Activated CD4-positive, CD25-positive, alpha-beta regulatory T cell treated with anti-CD3 and anti-CD28 coated beads, Interleukin-2, amount 50 U/mL, for 72 hours (primary cell): ENCODE measurements at regions not wholly inside any gene's neighbourhood (a gene's known extent, or its start where the extent isn't known, plus 50 kb on each side); places are given as distances from the start of the nearest gene placed in this dataset.
"Not testable (repeated sequence)": the region's sequence is repeated elsewhere in the genome, so short reads cannot be mapped to it uniquely, and the experiment has no call there.

Experiments used
- DNase-seq: peaks from one replicate; pipeline ENCODE4 v3.0.0; 2021

GRCh38 chr13:50159607-50160006 lies 144.4 kb downstream of the KCNRG start:
- no peak for DNase-seq

- DNase-seq = no peak
Observed at GRCh38 chr13:50161052-50161451, 145.8 kb downstream of the KCNRG start.

DNA sequence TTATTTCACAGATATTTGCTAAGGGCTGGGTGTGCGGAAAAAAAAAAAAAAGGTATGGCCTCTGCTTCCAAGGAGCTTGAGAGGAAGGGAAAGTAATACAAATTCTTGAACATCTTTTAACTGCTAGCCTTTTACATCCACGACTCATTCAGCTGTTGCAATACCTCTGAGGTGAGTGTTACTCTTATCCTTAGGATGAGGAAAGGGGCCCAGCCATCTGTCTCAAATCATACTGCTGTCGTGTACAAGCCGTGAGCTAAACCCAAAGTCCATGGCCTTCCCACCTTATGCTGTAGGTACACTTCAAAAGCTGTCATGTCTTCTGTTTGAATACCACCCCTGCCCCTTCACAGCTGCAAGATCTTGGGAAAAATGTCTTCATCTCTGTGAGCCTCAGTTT lies 146.8 kb downstream of the KCNRG start:
- DNase-seq = no peak

- no peak for DNase-seq
Observed at GRCh38 chr13:50162567-50162966, 147.3 kb downstream of the KCNRG start.

DNA sequence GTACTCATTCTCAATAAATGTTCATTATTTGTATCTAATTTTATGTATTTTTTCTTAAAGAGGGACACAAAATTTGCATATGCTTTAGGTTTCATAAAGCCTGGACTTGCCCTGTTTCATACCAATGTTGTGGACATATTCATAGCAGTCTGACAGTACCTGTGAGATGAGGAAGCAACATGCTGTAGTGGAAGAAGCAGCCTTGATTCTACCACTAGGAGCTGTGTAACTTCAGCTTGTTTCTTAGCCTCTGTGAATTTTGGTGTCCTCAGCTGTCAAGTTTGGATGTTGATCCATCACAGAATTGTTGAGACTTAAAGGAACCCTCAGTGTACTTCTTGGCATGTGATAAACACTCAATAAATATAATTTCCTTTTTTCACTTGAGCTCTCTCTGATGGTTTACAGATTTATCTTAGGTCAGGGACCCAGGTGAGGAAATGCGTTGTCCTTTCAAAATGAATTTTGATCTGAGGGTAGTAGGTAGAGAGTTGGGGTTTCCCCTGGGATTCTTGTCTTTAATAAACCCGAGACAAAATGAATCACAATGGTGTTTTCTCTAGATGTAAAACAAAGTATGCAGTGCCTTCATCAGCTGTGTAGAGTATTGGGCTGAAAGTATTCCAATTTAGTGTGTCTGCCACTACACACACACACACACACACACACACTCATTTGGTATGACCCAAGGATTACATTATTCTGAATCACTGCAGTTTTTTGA lies 152.1 kb downstream of the KCNRG start:
- DNase-seq = no peak

DNA sequence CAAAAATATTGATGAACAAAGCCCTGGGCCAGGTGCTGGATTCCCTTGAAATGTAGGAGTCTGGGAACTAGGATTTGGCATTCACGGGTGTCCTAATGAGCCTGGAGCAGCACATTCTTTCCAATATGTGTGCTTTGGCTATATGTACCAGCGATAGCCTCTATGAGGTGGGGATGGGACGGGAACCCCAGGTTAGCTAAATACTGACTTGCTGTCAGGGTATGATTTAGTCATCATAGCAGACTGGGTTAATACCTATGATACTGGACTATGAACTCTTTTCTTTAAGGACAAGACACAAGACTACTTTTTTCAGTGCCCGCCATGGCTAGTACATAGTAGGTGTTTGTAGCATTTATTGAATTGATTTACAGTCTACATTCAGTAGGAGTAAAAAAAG lies 152.7 kb downstream of the KCNRG start:
- DNase-seq = no peak

GRCh38 chr13:50168786-50169185 lies 153.5 kb downstream of the KCNRG start:
- no peak for DNase-seq

DNA sequence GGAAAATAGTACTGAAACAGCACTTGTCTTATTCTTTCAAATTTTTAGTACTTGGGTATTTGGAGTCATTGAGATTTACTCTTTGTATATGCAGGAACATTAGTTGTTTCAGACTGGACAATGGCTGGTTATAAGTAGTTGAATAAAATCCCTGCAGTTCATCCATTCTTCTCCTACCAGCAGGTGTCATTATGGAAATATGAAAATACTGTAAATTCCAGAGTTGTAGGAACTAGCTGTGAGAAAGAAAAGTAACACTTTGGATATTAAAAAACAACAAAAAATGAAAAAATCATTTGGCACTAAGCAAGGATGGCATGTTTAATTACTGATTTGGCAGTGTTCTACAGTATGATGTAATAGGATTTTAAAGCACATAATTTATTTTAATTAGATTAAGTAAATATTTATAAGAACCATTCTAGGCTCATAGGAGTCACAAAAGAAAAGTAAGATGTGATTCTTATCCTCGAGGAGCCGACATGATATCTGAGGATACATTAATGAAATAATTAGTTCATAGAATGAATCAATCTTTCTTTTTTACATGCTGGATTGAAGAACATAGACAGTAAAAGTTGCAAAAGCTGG lies 155.3 kb downstream of the KCNRG start:
- DNase-seq = no peak

DNA sequence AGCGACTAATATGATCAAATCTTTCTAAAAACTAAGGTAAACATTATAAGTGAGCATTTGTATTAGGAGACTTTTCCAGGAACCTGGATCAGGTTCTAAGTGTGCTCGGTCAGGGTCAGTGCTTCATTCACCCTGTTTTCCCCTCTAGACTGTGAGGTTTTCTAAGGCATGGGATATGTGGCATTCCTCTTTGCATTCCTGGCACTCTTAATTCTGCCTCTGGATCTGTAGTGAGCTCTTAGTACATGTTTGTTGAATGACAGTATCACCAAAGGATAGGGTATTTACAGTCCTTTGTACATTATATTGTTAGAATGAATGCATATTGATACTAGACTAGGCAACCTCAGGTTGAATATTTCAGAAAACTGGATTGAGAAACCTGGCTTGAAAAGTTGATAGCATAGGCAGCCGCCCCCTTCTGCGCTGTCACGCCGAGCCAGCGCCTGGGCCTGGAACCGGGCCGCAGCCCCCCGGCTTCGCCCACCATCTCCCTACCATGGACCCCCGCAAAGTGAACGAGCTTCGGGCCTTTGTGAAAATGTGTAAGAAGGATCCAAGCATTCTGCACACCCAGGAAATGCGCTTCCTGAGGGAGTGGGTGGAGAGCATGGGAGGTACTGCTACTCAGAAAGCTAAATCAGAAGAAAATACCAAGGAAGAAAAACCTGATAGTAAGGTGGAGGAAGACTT lies 156.5 kb downstream of the KCNRG start:
- DNase-seq = no peak

- DNase-seq = not testable (repeated sequence)
Observed at GRCh38 chr13:50173045-50173444, 157.8 kb downstream of the KCNRG start.

DNA sequence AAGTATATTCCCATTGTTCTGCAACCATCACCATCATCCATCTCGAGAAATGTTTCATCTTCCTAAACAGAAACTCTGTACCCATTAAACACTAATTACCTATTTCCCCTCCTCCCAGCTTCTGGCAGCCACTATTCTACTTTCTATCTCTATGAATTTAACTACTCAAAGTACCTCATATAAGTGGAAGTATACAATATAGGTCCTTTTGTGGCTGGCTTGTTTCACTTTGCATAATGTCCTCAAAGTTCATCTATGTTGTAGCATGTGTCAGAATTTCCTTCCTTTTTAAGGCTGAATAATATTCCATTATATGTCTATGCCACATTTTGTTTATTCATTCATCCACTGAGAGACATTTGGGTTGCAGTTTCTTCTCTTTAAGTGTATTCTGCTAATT lies 159.4 kb downstream of the KCNRG start:
- DNase-seq = no peak

DNA sequence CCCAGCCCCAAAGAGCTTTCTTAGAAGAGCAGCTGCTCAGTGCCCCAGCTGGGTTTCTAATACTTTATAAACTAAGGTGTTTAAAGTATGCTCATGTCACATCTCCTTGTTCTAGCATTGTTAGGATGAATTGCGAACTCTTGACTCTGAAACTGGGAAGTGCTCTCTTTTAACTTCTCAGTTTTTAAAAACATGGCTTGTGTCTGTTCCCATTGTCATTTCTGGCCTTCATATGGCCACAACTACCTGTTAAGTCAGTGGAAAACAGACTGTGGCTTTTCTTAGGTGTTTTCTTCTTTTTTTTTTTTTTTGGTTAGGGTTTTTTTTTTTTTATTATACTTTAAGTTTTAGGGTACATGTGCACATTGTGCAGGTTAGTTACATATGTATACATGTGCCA lies 164.7 kb downstream of the KCNRG start:
- no peak for DNase-seq

DNA sequence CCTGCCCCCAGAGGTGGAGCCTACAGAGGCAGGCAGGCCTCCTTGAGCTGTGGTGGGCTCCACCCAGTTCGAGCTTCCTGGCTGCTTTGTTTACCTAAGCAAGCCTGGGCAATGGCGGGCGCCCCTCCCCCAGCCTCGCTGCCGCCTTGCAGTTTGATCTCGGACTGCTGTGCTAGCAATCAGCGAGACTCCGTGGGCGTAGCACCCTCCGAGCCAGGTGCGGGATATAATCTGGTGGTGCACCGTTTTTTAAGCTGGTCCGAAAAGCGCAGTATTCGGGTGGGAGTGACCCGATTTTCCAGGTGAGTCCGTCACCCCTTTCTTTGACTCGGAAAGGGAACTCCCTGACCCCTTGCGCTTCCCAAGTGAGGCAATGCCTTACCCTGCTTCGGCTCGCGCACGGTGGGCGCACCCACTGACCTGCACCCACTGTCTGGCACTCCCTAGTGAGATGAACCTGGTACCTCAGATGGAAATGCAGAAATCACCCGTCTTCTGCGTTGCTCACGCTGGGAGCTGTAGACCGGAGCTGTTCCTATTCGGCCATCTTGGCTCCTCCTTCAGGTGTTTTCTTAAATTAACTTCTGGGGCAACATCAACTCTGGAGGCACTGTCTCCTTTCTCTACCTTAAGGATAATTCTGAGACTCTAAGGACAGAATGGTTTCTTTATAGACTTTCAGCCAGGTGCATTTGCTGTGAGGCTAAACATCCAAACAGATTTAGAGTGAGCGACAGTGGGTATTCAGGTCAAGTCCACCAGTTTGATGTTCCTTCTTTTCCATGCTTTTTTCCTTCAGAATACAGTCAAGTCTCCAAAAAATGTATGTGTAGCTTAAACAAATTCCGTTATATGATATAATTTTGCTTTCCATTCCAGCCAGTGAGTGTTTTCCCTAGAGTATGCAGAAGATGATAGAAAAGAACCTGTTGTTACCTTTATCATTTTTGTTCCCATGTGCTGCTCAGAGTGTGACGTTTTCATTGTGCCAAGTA lies 170.8 kb downstream of the KCNRG start:
- DNase-seq = not testable (repeated sequence)

DNA sequence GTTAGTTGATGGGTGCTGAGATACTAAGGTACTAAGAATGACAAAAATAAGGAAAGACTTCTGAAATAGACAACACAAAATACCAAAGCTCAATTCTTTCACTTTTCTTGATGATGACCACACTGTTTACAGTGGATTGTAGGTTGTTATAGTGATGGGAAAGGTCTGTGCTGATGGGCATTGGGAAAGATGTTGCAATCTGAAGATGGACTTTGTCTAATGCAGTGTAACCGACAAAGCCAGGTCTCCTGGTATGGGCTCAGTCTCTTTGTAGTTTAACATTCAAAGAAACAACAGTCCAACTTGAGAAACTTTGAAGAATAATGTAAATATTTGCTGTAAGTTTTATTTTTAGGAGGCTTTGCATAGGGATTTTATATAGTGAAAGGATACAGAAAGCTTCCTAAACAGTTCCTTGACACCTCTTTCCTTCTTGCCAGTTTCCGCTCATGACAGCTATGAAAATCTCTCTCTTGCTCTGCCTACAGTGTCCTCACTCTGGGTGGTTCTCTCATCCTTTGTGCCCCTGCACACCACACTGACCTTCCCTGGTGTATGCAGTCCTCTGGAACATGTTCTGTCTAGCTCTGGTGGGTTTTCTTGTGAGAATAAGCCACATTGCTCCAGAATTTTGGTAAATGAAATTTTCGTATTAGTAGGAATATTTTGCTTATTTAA lies 172.2 kb downstream of the KCNRG start:
- no peak for DNase-seq

- no peak for DNase-seq
Observed at GRCh38 chr13:50188696-50189095, 173.5 kb downstream of the KCNRG start.

- no peak for DNase-seq
Observed at GRCh38 chr13:50189450-50189849, 174.2 kb downstream of the KCNRG start.

GRCh38 chr13:50191004-50191403 lies 175.8 kb downstream of the KCNRG start:
- DNase-seq = no peak

- no peak for DNase-seq
Observed at GRCh38 chr13:50192272-50192813, 177.1 kb downstream of the KCNRG start.

GRCh38 chr13:50195045-50195444 lies 179.8 kb downstream of the KCNRG start:
- DNase-seq = no peak

DNA sequence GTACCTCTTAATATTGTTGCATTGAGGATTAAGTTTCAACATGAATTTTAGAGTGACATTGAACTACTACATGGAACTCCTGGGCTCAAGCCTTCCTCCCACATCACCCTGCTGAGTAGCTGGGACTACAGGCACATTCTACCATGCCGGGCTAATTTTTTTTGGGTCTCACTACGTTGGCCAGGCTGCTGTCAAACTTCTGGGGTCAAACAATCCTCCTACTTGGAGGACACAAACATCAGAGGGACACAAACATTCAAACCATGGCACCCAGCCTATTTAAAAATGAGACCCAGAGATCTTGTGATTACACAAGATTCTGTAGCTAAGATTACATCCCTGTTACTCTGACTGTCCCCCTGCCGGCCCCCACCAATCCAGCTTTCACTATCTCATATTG lies 180.9 kb downstream of the KCNRG start:
- no peak for DNase-seq

- DNase-seq = no peak
Observed at GRCh38 chr13:50197705-50198104, 182.5 kb downstream of the KCNRG start.

- no peak for DNase-seq
Observed at GRCh38 chr13:50198508-50198907, 183.3 kb downstream of the KCNRG start.
